Peyer's patch (tissue), 4 donors: ENCODE measurements at regions not wholly inside any gene's neighbourhood (a gene's known extent, or its start where the extent isn't known, plus 50 kb on each side); places are given as distances from the start of the nearest gene placed in this dataset.

ENCODE experiments used
- CTCF ChIP-seq, 6 experiments: fragments of 450-650 bp in 4 of 6; fragments of 200-600 bp in 2 of 6; sonication (generic) in 1 of 6; IDR thresholded peaks; one replicate each; pipeline ENCODE4 v1.5.1; 2017 to 2019; ENCODE audit warnings: antibody characterized with exemption in 6 of 6, mild to moderate bottlenecking in 3 of 6, moderate library complexity in 1 of 6
- POLR2A ChIP-seq, 2 donors: fragments of 450-650 bp; IDR thresholded peaks; one replicate each; pipeline ENCODE4 v1.5.1; 2017; ENCODE audit warnings: antibody characterized with exemption in 2 of 2, mild to moderate bottlenecking in 2 of 2, moderate library complexity in 2 of 2

DNA sequence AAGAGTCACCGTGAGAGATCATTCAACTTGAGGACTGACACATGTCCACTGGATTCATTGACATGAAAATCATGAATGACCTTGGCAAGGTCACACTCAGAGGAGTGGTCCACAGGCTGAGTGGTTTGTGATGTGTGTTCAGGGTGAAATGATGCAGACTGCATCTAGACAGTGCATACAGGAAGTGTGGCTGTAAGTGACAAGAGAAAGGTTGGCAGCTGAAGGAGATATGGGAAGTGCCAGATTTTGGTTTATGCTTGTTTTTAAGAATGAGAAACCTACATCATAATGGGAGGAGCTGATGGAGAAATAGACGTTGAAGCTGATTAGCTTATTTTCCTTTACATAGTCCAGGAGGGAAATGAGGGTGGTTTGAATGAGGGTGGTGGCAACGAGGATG, 64.8 kb upstream of the VIPR2 start:
- TF ChIP-seq CTCF (IDR thresholded peaks at IDR 0.05): no peak
- no peak for TF ChIP-seq POLR2A (IDR thresholded peaks at IDR 0.05)
